OCI-LY1 (cell line): ENCODE measurements at regions not wholly inside any gene's neighbourhood (a gene's known extent, or its start where the extent isn't known, plus 50 kb on each side); places are given as distances from the start of the nearest gene placed in this dataset.

Experiments
- H2AFZ ChIP-seq: fragments of 200-600 bp; sonication (generic), shearing (Covaris generic); 2 replicates; pipeline ENCODE4 v1.6.0; 2014; ENCODE audit warnings: antibody characterized with exemption, mild to moderate bottlenecking, low read length
- H3F3A ChIP-seq: fragments of 200-600 bp; sonication (generic), shearing (Covaris generic); 2 replicates; pipeline ENCODE4 v1.6.0; 2014; ENCODE audit warnings: mild to moderate bottlenecking, antibody characterized with exemption, low read length, moderate library complexity; ENCODE audit not compliant: insufficient read depth
- H3K27ac ChIP-seq: fragments of 200-600 bp; sonication (generic); 2 replicates; pipeline ENCODE4 v1.5.1; 2014; ENCODE audit warnings: low read length, mixed run types, mild to moderate bottlenecking, low read depth; ENCODE audit not compliant: poor library complexity, severe bottlenecking
- H3K27me3 ChIP-seq: fragments of 200-600 bp; sonication (generic); 2 replicates; pipeline ENCODE4 v1.6.0; 2014; ENCODE audit warnings: antibody characterized with exemption, mild to moderate bottlenecking, low read length, moderate library complexity; ENCODE audit not compliant: insufficient read depth
- H3K36me3 ChIP-seq: fragments of 200-600 bp; sonication (generic); 2 replicates; pipeline ENCODE4 v1.6.1; 2014; ENCODE audit warnings: mild to moderate bottlenecking, antibody characterized with exemption, low read length, moderate library complexity, mixed read lengths; ENCODE audit not compliant: insufficient read depth
- H3K4me1 ChIP-seq: fragments of 200-600 bp; sonication (generic); 2 replicates; pipeline ENCODE4 v1.5.1; 2014; ENCODE audit warnings: mild to moderate bottlenecking, low read length, moderate library complexity; ENCODE audit not compliant: insufficient read depth, severe bottlenecking
- H3K4me2 ChIP-seq: fragments of 200-600 bp; sonication (generic), shearing (Covaris generic); 2 replicates; pipeline ENCODE4 v1.6.1; 2014; ENCODE audit warnings: low read length
- H3K4me3 ChIP-seq: fragments of 200-600 bp; sonication (generic); 2 replicates; pipeline ENCODE4 v1.5.1; 2014; ENCODE audit warnings: low read length, low read depth, mild to moderate bottlenecking, mixed read lengths; ENCODE audit not compliant: poor library complexity, severe bottlenecking
- H3K79me2 ChIP-seq: fragments of 200-600 bp; shearing (Covaris generic); 2 replicates; pipeline ENCODE4 v1.6.1; 2016; ENCODE audit warnings: mixed run types, low read length, mixed read lengths; ENCODE audit not compliant: insufficient read depth
- H3K9ac ChIP-seq: fragments of 200-600 bp; sonication (generic), shearing (Covaris generic); 2 replicates; pipeline ENCODE4 v1.6.1; 2014; ENCODE audit warnings: mild to moderate bottlenecking, low read length, mixed read lengths
- H3K9me2 ChIP-seq: fragments of 200-600 bp; sonication (generic), shearing (Covaris generic); 2 replicates; pipeline ENCODE4 v1.6.1; 2014; ENCODE audit warnings: low read depth, mild to moderate bottlenecking, low read length, mixed read lengths
- H3K9me3 ChIP-seq: fragments of 200-600 bp; shearing (Covaris generic); 2 replicates; pipeline ENCODE4 v1.6.1; 2014; ENCODE audit warnings: low read length, mixed read lengths
- H4K20me1 ChIP-seq: fragments of 200-600 bp; sonication (generic), shearing (Covaris generic); 2 replicates; pipeline ENCODE4 v1.6.0; 2016; ENCODE audit warnings: mild to moderate bottlenecking, low read length; ENCODE audit not compliant: insufficient read depth
- EZH2 ChIP-seq: fragments of 200-600 bp; sonication (generic), shearing (Covaris generic); IDR thresholded peaks from 2 replicates; pipeline ENCODE4 v1.8.0; 2017; ENCODE audit warnings: borderline replicate concordance, mixed run types, mild to moderate bottlenecking, antibody characterized with exemption, low read length, moderate library complexity, mixed read lengths
- TF ChIP-seq, protein P1 (sequence below): fragments of 200-600 bp; sonication (generic), shearing (Covaris generic); IDR thresholded peaks from 2 replicates; pipeline ENCODE4 v1.5.1; 2017; ENCODE audit warnings: mild to moderate bottlenecking, antibody characterized with exemption, low read length, moderate library complexity, mixed read lengths

GRCh38 chr19:29380581-29380980 lies 145.2 kb upstream of the VSTM2B start:
- Histone ChIP-seq H3K27ac (no peak overlapping the region), H3K9me2 (no peaks in the 10 kb centered on the region), H3K4me2 (no peak overlapping the region), H2AFZ (no peak overlapping the region), H3K9me3 (no peaks in the 10 kb centered on the region), H4K20me1 (no peaks in the 10 kb centered on the region), H3K79me2 (no peaks in the 10 kb centered on the region), H3K4me3 (no peak overlapping the region), H3K27me3 (no peaks in the 10 kb centered on the region), H3K36me3 (no peaks in the 10 kb centered on the region), H3K4me1 (no peaks in the 10 kb centered on the region), H3F3A (no peaks in the 10 kb centered on the region), H3K9ac (no peak overlapping the region)
- TF ChIP-seq, protein P1, sequence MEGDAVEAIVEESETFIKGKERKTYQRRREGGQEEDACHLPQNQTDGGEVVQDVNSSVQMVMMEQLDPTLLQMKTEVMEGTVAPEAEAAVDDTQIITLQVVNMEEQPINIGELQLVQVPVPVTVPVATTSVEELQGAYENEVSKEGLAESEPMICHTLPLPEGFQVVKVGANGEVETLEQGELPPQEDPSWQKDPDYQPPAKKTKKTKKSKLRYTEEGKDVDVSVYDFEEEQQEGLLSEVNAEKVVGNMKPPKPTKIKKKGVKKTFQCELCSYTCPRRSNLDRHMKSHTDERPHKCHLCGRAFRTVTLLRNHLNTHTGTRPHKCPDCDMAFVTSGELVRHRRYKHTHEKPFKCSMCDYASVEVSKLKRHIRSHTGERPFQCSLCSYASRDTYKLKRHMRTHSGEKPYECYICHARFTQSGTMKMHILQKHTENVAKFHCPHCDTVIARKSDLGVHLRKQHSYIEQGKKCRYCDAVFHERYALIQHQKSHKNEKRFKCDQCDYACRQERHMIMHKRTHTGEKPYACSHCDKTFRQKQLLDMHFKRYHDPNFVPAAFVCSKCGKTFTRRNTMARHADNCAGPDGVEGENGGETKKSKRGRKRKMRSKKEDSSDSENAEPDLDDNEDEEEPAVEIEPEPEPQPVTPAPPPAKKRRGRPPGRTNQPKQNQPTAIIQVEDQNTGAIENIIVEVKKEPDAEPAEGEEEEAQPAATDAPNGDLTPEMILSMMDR = no peak
- TF ChIP-seq EZH2 = no peak

GRCh38 chr19:29381353-29382203 lies 144.2 kb upstream of the VSTM2B start:
- Histone ChIP-seq H4K20me1 (no peaks in the 10 kb centered on the region), H3F3A (no peaks in the 10 kb centered on the region), H3K9ac (no peak overlapping the region), H3K4me2 (no peak overlapping the region), H3K9me3 (no peaks in the 10 kb centered on the region), H3K9me2 (no peaks in the 10 kb centered on the region), H3K36me3 (no peaks in the 10 kb centered on the region), H2AFZ (no peak overlapping the region), H3K27me3 (no peaks in the 10 kb centered on the region), H3K27ac (no peak overlapping the region), H3K4me3 (no peak overlapping the region), H3K79me2 (no peaks in the 10 kb centered on the region), H3K4me1 (no peaks in the 10 kb centered on the region)
- TF ChIP-seq EZH2 = no peak
- TF ChIP-seq, protein P1 = no peak

- Histone ChIP-seq H3K27ac (no peak overlapping the region), H3K9ac (no peak overlapping the region), H3K79me2 (no peaks in the 10 kb centered on the region), H3K9me3 (no peaks in the 10 kb centered on the region), H3K4me2 (no peak overlapping the region), H3K27me3 (no peaks in the 10 kb centered on the region), H2AFZ (no peak overlapping the region), H3F3A (no peaks in the 10 kb centered on the region), H4K20me1 (no peaks in the 10 kb centered on the region), H3K9me2 (no peaks in the 10 kb centered on the region), H3K36me3 (no peaks in the 10 kb centered on the region), H3K4me1 (no peaks in the 10 kb centered on the region), H3K4me3 (no peak overlapping the region)
- TF ChIP-seq EZH2 = no peak
- TF ChIP-seq, protein P1 = no peak
Observed at GRCh38 chr19:29383696-29384095, 142.1 kb upstream of the VSTM2B start.
